ENCODE measurements at regions not wholly inside any gene's neighbourhood (a gene's known extent, or its start where the extent isn't known, plus 50 kb on each side); places are given as distances from the start of the nearest gene placed in this dataset.

DNA sequence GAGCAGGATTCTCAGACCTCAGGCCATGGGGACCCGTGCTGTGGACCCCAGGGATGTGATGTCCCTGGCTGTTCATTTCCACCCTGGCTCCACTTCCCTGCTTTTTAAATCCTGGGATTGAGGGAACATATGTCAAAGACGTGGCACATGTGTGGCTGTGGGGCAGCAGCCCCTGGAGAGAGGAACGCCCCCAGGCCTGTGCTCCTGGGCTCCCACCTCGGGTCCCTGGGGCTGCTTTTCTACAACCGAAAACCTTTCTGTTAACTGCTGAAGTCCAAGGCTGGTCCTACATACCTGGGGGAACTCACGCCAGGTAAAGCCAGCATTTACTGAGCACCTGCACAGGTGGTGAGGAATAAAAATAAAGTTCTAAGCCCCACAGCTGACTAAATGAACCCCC is 102.3 kb upstream of the FRMD1 start:
- TF ChIP-seq, protein P1, sequence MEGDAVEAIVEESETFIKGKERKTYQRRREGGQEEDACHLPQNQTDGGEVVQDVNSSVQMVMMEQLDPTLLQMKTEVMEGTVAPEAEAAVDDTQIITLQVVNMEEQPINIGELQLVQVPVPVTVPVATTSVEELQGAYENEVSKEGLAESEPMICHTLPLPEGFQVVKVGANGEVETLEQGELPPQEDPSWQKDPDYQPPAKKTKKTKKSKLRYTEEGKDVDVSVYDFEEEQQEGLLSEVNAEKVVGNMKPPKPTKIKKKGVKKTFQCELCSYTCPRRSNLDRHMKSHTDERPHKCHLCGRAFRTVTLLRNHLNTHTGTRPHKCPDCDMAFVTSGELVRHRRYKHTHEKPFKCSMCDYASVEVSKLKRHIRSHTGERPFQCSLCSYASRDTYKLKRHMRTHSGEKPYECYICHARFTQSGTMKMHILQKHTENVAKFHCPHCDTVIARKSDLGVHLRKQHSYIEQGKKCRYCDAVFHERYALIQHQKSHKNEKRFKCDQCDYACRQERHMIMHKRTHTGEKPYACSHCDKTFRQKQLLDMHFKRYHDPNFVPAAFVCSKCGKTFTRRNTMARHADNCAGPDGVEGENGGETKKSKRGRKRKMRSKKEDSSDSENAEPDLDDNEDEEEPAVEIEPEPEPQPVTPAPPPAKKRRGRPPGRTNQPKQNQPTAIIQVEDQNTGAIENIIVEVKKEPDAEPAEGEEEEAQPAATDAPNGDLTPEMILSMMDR (IDR thresholded peaks at IDR 0.05) = no peak
- TF ChIP-seq POLR2A (IDR thresholded peaks at IDR 0.05) = no peak
